OCI-LY1 (cell line): ENCODE measurements at regions not wholly inside any gene's neighbourhood (a gene's known extent, or its start where the extent isn't known, plus 50 kb on each side); places are given as distances from the start of the nearest gene placed in this dataset.

Source experiments
- H2AFZ ChIP-seq: fragments of 200-600 bp; sonication (generic), shearing (Covaris generic); 2 replicates; pipeline ENCODE4 v1.6.0; 2014; ENCODE audit warnings: antibody characterized with exemption, mild to moderate bottlenecking, low read length
- H3F3A ChIP-seq: fragments of 200-600 bp; sonication (generic), shearing (Covaris generic); 2 replicates; pipeline ENCODE4 v1.6.0; 2014; ENCODE audit warnings: mild to moderate bottlenecking, antibody characterized with exemption, low read length, moderate library complexity; ENCODE audit not compliant: insufficient read depth
- H3K27ac ChIP-seq: fragments of 200-600 bp; sonication (generic); 2 replicates; pipeline ENCODE4 v1.5.1; 2014; ENCODE audit warnings: low read length, mixed run types, mild to moderate bottlenecking, low read depth; ENCODE audit not compliant: poor library complexity, severe bottlenecking
- H3K27me3 ChIP-seq: fragments of 200-600 bp; sonication (generic); 2 replicates; pipeline ENCODE4 v1.6.0; 2014; ENCODE audit warnings: antibody characterized with exemption, mild to moderate bottlenecking, low read length, moderate library complexity; ENCODE audit not compliant: insufficient read depth
- H3K36me3 ChIP-seq: fragments of 200-600 bp; sonication (generic); 2 replicates; pipeline ENCODE4 v1.6.1; 2014; ENCODE audit warnings: mild to moderate bottlenecking, antibody characterized with exemption, low read length, moderate library complexity, mixed read lengths; ENCODE audit not compliant: insufficient read depth
- H3K4me1 ChIP-seq: fragments of 200-600 bp; sonication (generic); 2 replicates; pipeline ENCODE4 v1.5.1; 2014; ENCODE audit warnings: mild to moderate bottlenecking, low read length, moderate library complexity; ENCODE audit not compliant: insufficient read depth, severe bottlenecking
- H3K4me2 ChIP-seq: fragments of 200-600 bp; sonication (generic), shearing (Covaris generic); 2 replicates; pipeline ENCODE4 v1.6.1; 2014; ENCODE audit warnings: low read length
- H3K4me3 ChIP-seq: fragments of 200-600 bp; sonication (generic); 2 replicates; pipeline ENCODE4 v1.5.1; 2014; ENCODE audit warnings: low read length, low read depth, mild to moderate bottlenecking, mixed read lengths; ENCODE audit not compliant: poor library complexity, severe bottlenecking
- H3K79me2 ChIP-seq: fragments of 200-600 bp; shearing (Covaris generic); 2 replicates; pipeline ENCODE4 v1.6.1; 2016; ENCODE audit warnings: mixed run types, low read length, mixed read lengths; ENCODE audit not compliant: insufficient read depth
- H3K9ac ChIP-seq: fragments of 200-600 bp; sonication (generic), shearing (Covaris generic); 2 replicates; pipeline ENCODE4 v1.6.1; 2014; ENCODE audit warnings: mild to moderate bottlenecking, low read length, mixed read lengths
- H3K9me2 ChIP-seq: fragments of 200-600 bp; sonication (generic), shearing (Covaris generic); 2 replicates; pipeline ENCODE4 v1.6.1; 2014; ENCODE audit warnings: low read depth, mild to moderate bottlenecking, low read length, mixed read lengths
- H3K9me3 ChIP-seq: fragments of 200-600 bp; shearing (Covaris generic); 2 replicates; pipeline ENCODE4 v1.6.1; 2014; ENCODE audit warnings: low read length, mixed read lengths
- H4K20me1 ChIP-seq: fragments of 200-600 bp; sonication (generic), shearing (Covaris generic); 2 replicates; pipeline ENCODE4 v1.6.0; 2016; ENCODE audit warnings: mild to moderate bottlenecking, low read length; ENCODE audit not compliant: insufficient read depth
- CTCF ChIP-seq: fragments of 200-600 bp; sonication (generic), shearing (Covaris generic); IDR thresholded peaks from 2 replicates; pipeline ENCODE4 v1.5.1; 2017; ENCODE audit warnings: mild to moderate bottlenecking, antibody characterized with exemption, low read length, moderate library complexity, mixed read lengths
- EZH2 ChIP-seq: fragments of 200-600 bp; sonication (generic), shearing (Covaris generic); IDR thresholded peaks from 2 replicates; pipeline ENCODE4 v1.8.0; 2017; ENCODE audit warnings: borderline replicate concordance, mixed run types, mild to moderate bottlenecking, antibody characterized with exemption, low read length, moderate library complexity, mixed read lengths

DNA sequence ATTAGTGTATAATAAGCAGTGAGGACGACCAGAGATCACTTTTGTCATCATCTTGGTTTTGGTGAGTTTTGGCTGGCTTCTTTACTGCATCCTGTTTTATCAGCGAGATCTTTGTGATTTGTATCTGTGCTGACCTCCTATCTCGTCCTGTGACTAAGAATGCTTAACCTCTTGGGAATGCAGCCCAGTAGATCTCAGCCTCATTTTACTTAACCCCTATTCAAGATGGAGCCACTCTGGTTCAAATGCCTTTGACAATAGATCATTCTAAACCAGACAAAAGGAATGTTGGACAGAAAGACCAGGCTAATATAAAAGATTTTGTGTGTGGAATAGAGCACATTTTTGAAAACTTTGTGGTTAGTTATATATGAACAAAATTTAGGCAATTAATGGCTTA lies 618.5 kb upstream of the BCHE start:
- Histone ChIP-seq H3K9me2 (no peaks in the 10 kb centered on the region; the same call in 1 of the 2 replicates), H3K27ac (no peak overlapping the region), H3K36me3 (no peaks in the 10 kb centered on the region), H3K9me3 (no peaks in the 10 kb centered on the region), H2AFZ (no peak overlapping the region), H4K20me1 (no peaks in the 10 kb centered on the region), H3K4me2 (no peak overlapping the region), H3K79me2 (no peaks in the 10 kb centered on the region), H3K9ac (no peak overlapping the region), H3K27me3 (no peaks in the 10 kb centered on the region), H3K4me1 (no peaks in the 10 kb centered on the region), H3F3A (no peaks in the 10 kb centered on the region), H3K4me3 (no peak overlapping the region)
- no peak for TF ChIP-seq EZH2
- TF ChIP-seq CTCF, result no peak

DNA sequence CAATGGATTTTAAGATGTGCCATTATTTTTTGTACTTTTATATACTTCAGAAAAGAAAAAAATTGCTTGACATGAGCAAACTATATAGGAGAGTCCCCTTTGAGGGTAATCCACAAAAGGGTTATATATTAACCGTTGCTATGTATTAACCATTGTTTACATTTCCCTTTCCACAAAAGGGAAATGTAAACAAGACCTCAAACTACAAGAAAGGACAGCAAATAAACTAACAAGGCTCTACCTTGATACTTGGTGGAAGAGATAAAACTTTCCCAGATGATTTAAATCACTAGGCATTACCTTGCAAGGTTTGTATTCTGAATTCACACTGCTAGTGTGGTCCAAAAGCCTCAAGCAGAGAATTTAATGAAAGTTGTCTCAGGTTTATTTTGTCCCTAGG lies 616.3 kb upstream of the BCHE start:
- no peaks in the 10 kb centered on the region for H3K79me2 ChIP-seq
- H2AFZ ChIP-seq, result no peak overlapping the region
- no peaks in the 10 kb centered on the region; the same call in 1 of the 2 replicates for H3K9me2 ChIP-seq
- no peak overlapping the region for H3K4me2 ChIP-seq
- H3K9me3 ChIP-seq, result no peaks in the 10 kb centered on the region
- H3F3A ChIP-seq, result no peaks in the 10 kb centered on the region
- H3K9ac ChIP-seq, result no peak overlapping the region
- no peaks in the 10 kb centered on the region for H3K36me3 ChIP-seq
- H3K4me1 ChIP-seq, result no peaks in the 10 kb centered on the region
- no peak overlapping the region for H3K4me3 ChIP-seq
- no peaks in the 10 kb centered on the region for H3K27me3 ChIP-seq
- H4K20me1 ChIP-seq, result no peaks in the 10 kb centered on the region
- TF ChIP-seq EZH2 (no peak), CTCF (no peak)
- H3K27ac ChIP-seq, result no peak overlapping the region

- H3K4me3 ChIP-seq, result no peak overlapping the region
- H3F3A ChIP-seq, result no peaks in the 10 kb centered on the region
- no peaks in the 10 kb centered on the region for H3K4me1 ChIP-seq
- no peak overlapping the region for H2AFZ ChIP-seq
- H4K20me1 ChIP-seq, result no peaks in the 10 kb centered on the region
- no peaks in the 10 kb centered on the region for H3K9me3 ChIP-seq
- no peak overlapping the region for H3K4me2 ChIP-seq
- H3K36me3 ChIP-seq, result no peaks in the 10 kb centered on the region
- H3K27me3 ChIP-seq, result no peaks in the 10 kb centered on the region
- H3K9me2 ChIP-seq, result no peaks in the 10 kb centered on the region; the same call in 1 of the 2 replicates
- TF ChIP-seq EZH2 (no peak), CTCF (no peak)
- no peak overlapping the region for H3K27ac ChIP-seq
- no peaks in the 10 kb centered on the region for H3K79me2 ChIP-seq
- no peak overlapping the region for H3K9ac ChIP-seq
Observed at GRCh38 chr3:166451997-166452396, 614.8 kb upstream of the BCHE start.
